ENCODE measurements at regions not wholly inside any gene's neighbourhood (a gene's known extent, or its start where the extent isn't known, plus 50 kb on each side); places are given as distances from the start of the nearest gene placed in this dataset.

DNA sequence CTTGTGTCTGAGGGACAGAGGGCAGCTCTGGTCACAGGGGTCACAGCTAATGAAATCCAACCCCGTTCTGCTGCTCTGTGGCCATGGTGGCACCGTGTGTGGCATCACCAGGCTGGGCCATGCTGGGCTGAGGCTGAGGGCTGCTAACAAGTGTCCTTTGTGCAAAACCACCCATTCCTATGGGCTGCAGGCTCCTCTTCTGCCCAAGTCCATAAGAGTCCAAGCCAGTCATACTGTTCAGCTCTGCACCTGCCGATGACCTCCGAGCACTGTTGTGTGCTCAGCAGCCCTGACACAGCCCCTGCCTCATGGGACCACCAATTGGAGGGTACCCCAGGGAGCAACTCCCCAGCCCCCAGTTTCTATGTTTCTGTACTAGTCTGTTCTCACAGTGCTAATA, 133.1 kb downstream of the WDR11 start:
- Histone ChIP-seq H3K9me3 (peaks cover 0 to 7% (median 5%) of the 10 kb centered on the region in 3 donors), H3K27ac (no peak overlapping the region), H3K36me3 (no peaks in the 10 kb centered on the region), H3K4me1 (peaks cover 2 to 14% (median 8%) of the 10 kb centered on the region in 3 donors), H3K4me3 (no peak overlapping the region), H3K27me3 (peaks cover 0 to 36% (median 0%) of the 10 kb centered on the region in 4 donors)
- TF ChIP-seq, protein P1, sequence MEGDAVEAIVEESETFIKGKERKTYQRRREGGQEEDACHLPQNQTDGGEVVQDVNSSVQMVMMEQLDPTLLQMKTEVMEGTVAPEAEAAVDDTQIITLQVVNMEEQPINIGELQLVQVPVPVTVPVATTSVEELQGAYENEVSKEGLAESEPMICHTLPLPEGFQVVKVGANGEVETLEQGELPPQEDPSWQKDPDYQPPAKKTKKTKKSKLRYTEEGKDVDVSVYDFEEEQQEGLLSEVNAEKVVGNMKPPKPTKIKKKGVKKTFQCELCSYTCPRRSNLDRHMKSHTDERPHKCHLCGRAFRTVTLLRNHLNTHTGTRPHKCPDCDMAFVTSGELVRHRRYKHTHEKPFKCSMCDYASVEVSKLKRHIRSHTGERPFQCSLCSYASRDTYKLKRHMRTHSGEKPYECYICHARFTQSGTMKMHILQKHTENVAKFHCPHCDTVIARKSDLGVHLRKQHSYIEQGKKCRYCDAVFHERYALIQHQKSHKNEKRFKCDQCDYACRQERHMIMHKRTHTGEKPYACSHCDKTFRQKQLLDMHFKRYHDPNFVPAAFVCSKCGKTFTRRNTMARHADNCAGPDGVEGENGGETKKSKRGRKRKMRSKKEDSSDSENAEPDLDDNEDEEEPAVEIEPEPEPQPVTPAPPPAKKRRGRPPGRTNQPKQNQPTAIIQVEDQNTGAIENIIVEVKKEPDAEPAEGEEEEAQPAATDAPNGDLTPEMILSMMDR (IDR thresholded peaks at IDR 0.05) = no peak
- TF ChIP-seq POLR2A (IDR thresholded peaks at IDR 0.05) = no peak
- DNase-seq = no peak
- 50% methylated on average over 1 of the region's 4 CpGs; no CpG with 5 or more reads in 1 of the 2 donors for WGBS, 2 donors
- intact Hi-C loops (cut with DNase I) = no loop called here

DNA sequence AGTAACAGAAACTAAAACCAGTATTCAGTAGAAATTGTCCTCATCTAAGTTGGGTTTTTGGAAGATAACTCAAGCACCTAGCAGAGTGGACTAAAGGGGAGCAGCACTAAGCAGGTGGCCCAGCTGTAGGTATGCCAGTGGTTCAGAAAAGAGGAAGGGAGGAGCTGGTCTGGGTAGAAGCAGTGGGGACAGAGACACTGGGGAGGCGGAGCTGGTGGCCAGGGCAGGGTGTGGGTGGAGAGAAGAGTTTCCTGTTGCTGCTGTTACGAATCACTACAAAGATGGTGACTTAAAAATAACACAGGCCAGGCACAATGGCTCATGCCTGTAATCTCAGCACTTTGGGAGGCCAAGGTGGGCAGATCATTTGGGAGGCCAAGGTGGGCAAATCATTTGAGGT, 136.2 kb downstream of the WDR11 start:
- DNase-seq = no peak
- peaks cover 0 to 5% (median 0%) of the 10 kb centered on the region in 4 donors for H3K27me3 ChIP-seq
- peaks cover 0 to 13% (median 9%) of the 10 kb centered on the region in 3 donors for H3K9me3 ChIP-seq
- no peak overlapping the region for H3K27ac ChIP-seq
- no peaks in the 10 kb centered on the region for H3K4me1 ChIP-seq
- H3K36me3 ChIP-seq = no peaks in the 10 kb centered on the region
- intact Hi-C loops (cut with DNase I) = no loop called here
- TF ChIP-seq, protein P1 (IDR thresholded peaks at IDR 0.05) = no peak
- no peak for TF ChIP-seq POLR2A (IDR thresholded peaks at IDR 0.05)
- 58 to 80% methylated on average over 2 of the region's 2 CpGs for WGBS, 2 donors
- no peak overlapping the region for H3K4me3 ChIP-seq

DNA sequence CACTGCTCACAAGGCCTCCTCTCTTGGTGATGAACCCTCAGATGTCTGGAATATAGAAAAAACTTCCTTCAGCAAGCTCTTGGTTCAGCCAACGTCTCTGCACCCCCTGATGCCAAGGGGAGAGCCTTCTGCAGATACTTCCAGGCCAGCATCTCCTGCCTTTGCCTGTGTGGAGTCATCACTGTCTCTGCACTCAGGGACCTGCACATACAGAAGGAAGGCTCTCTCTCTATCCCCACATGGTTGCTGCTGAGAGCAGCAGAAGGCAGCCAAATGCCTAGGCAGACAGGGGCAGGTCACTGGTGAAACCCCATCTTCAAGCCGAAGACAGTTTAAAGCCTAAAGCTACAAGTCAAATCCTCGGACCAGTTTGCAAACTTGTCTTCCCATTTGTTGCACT, 137.6 kb downstream of the WDR11 start:
- intact Hi-C loops (cut with DNase I) = no loop called here
- WGBS, 2 donors = 72 to 90% methylated on average over 3 of the region's 3 CpGs
- Histone ChIP-seq H3K4me1 (no peaks in the 10 kb centered on the region), H3K27ac (no peak overlapping the region), H3K9me3 (peaks cover 0 to 13% (median 9%) of the 10 kb centered on the region in 3 donors), H3K36me3 (no peaks in the 10 kb centered on the region), H3K4me3 (no peak overlapping the region), H3K27me3 (no peaks in the 10 kb centered on the region)
- no peak for DNase-seq
- TF ChIP-seq, protein P1 (IDR thresholded peaks at IDR 0.05) = no peak
- no peak for TF ChIP-seq POLR2A (IDR thresholded peaks at IDR 0.05)

- Histone ChIP-seq H3K4me1 (no peaks in the 10 kb centered on the region), H3K4me3 (no peak overlapping the region), H3K27ac (no peak overlapping the region), H3K27me3 (no peaks in the 10 kb centered on the region), H3K9me3 (peaks cover 0 to 13% (median 9%) of the 10 kb centered on the region in 3 donors), H3K36me3 (no peaks in the 10 kb centered on the region)
- WGBS, 2 donors = 74 to 100% methylated on average over 2 of the region's 2 CpGs
- no peak for TF ChIP-seq POLR2A (IDR thresholded peaks at IDR 0.05)
- TF ChIP-seq, protein P1 (IDR thresholded peaks at IDR 0.05) = no peak
- intact Hi-C loops (cut with DNase I) = no loop called here
- DNase-seq = no peak
These were observed 138.1 kb downstream of the WDR11 start for GRCh38 chr10:120989279-120989678.

GRCh38 chr10:120989996-120990598, 138.9 kb downstream of the WDR11 start:
- Histone ChIP-seq H3K9me3 (peaks cover 0 to 13% (median 9%) of the 10 kb centered on the region in 3 donors), H3K36me3 (no peaks in the 10 kb centered on the region), H3K4me1 (no peaks in the 10 kb centered on the region), H3K27me3 (no peaks in the 10 kb centered on the region), H3K27ac (no peak overlapping the region), H3K4me3 (no peak overlapping the region)
- WGBS, 2 donors = 63 to 84% methylated on average over 10 of the region's 10 CpGs
- intact Hi-C loops (cut with DNase I) = no loop called here
- TF ChIP-seq POLR2A (IDR thresholded peaks at IDR 0.05) = no peak
- TF ChIP-seq, protein P1 (IDR thresholded peaks at IDR 0.05) = no peak
- no peak for DNase-seq
